Astrocyte (in vitro differentiated cells and primary cell): ENCODE measurements at regions not wholly inside any gene's neighbourhood (a gene's known extent, or its start where the extent isn't known, plus 50 kb on each side); places are given as distances from the start of the nearest gene placed in this dataset.
"Not testable (repeated sequence)": the region's sequence is repeated elsewhere in the genome, so short reads cannot be mapped to it uniquely, and the experiment has no call there.

Experiments
- DNase-seq: peaks from one replicate; pipeline ENCODE4 v3.0.0-alpha.2; 2010; ENCODE audit warnings: low read depth
- FAIRE-seq: peaks from 2 replicates; lab custom pipeline; 2011; peaks lifted over from hg19 to GRCh38; lab: Jason Lieb, UNC
- H2AFZ ChIP-seq: 2 replicates; pipeline ENCODE4 v1.6.0; 2012; ENCODE audit warnings: low read depth, low read length, inconsistent platforms
- H3K27ac ChIP-seq: 2 replicates; pipeline ENCODE4 v1.5.1; 2011; ENCODE audit warnings: low read depth, low read length, inconsistent platforms
- H3K27me3 ChIP-seq: 2 replicates; pipeline ENCODE4 v1.6.0; 2011; ENCODE audit warnings: low read length, inconsistent platforms; ENCODE audit not compliant: insufficient read depth
- H3K36me3 ChIP-seq: 2 replicates; pipeline ENCODE4 v1.5.1; 2011; ENCODE audit warnings: low read length, inconsistent platforms; ENCODE audit not compliant: insufficient read depth
- H3K4me1 ChIP-seq: 2 replicates; pipeline ENCODE4 v1.5.1; 2011; ENCODE audit warnings: low read length, inconsistent platforms; ENCODE audit not compliant: insufficient read depth
- H3K4me2 ChIP-seq: 2 replicates; pipeline ENCODE4 v1.6.0; 2012; ENCODE audit warnings: low read length, inconsistent platforms
- H3K4me3 ChIP-seq: 2 replicates; pipeline ENCODE4 v1.5.1; 2011; ENCODE audit warnings: low read depth, mild to moderate bottlenecking, low read length, inconsistent platforms; ENCODE audit not compliant: insufficient read depth
- H3K79me2 ChIP-seq: 2 replicates; pipeline ENCODE4 v1.6.0; 2012; ENCODE audit warnings: mild to moderate bottlenecking, low read length, inconsistent platforms; ENCODE audit not compliant: insufficient read depth
- H3K9ac ChIP-seq: 2 replicates; pipeline ENCODE4 v1.6.0; 2012; ENCODE audit warnings: mild to moderate bottlenecking, low read length, inconsistent platforms
- H3K9me3 ChIP-seq: 2 replicates; pipeline ENCODE4 v1.5.1; 2012; ENCODE audit warnings: low read depth, mild to moderate bottlenecking, low read length, inconsistent platforms; ENCODE audit not compliant: insufficient read depth
- H4K20me1 ChIP-seq: 2 replicates; pipeline ENCODE4 v1.6.0; 2012; ENCODE audit warnings: low read length, inconsistent platforms; ENCODE audit not compliant: insufficient read depth
- H3K27ac Mint-ChIP-seq: one replicate; pipeline ENCODE4 v1.8.0; 2021; ENCODE audit warnings: mild to moderate bottlenecking, mixed read lengths; ENCODE audit not compliant: unreplicated experiment
- H3K27me3 Mint-ChIP-seq: one replicate; pipeline ENCODE4 v1.8.0; 2021; ENCODE audit warnings: low read depth, mixed read lengths; ENCODE audit not compliant: unreplicated experiment
- H3K36me3 Mint-ChIP-seq: one replicate; pipeline ENCODE4 v1.8.0; 2021; ENCODE audit warnings: low read depth, mixed read lengths; ENCODE audit not compliant: unreplicated experiment
- H3K4me1 Mint-ChIP-seq: one replicate; pipeline ENCODE4 v1.8.0; 2021; ENCODE audit warnings: low read depth, mixed read lengths; ENCODE audit not compliant: unreplicated experiment
- H3K4me3 Mint-ChIP-seq: one replicate; pipeline ENCODE4 v1.8.0; 2021; ENCODE audit warnings: mild to moderate bottlenecking, moderate library complexity, mixed read lengths; ENCODE audit not compliant: unreplicated experiment
- H3K9me3 Mint-ChIP-seq: one replicate; pipeline ENCODE4 v1.8.0; 2021; ENCODE audit warnings: mild to moderate bottlenecking, mixed read lengths; ENCODE audit not compliant: unreplicated experiment
- CTCF ChIP-seq: IDR thresholded peaks from 2 replicates; pipeline ENCODE4 v1.5.1; 2011; ENCODE audit warnings: low read depth, mild to moderate bottlenecking, inconsistent platforms, low read length, moderate library complexity; ENCODE audit not compliant: insufficient read depth
- EZH2 ChIP-seq: IDR thresholded peaks from 2 replicates; pipeline ENCODE4 v1.6.1; 2012; ENCODE audit warnings: mild to moderate bottlenecking, low read length, inconsistent platforms; ENCODE audit not compliant: insufficient read depth

GRCh38 chr14:21791749-21792148 lies 118.1 kb upstream of the OR4E1 start:
- no peak overlapping the region for H3K4me2 ChIP-seq
- H3K36me3 ChIP-seq, result no peaks in the 10 kb centered on the region
- Mint-ChIP-seq H3K4me1 (peaks cover 10% of the 10 kb centered on the region), H3K27me3 (peaks cover 12% of the 10 kb centered on the region), H3K27ac (no peak overlapping the region), H3K4me3 (no peak overlapping the region), H3K9me3 (peaks cover 2% of the 10 kb centered on the region), H3K36me3 (no peaks in the 10 kb centered on the region)
- no peaks in the 10 kb centered on the region for H4K20me1 ChIP-seq
- H3K9me3 ChIP-seq, result no peaks in the 10 kb centered on the region
- no peaks in the 10 kb centered on the region for H3K79me2 ChIP-seq
- no peak for DNase-seq
- H2AFZ ChIP-seq, result no peak overlapping the region
- no peak for FAIRE-seq
- H3K27me3 ChIP-seq, result no peaks in the 10 kb centered on the region
- H3K27ac ChIP-seq, result no peak overlapping the region
- TF ChIP-seq CTCF, result no peak
- no peak for TF ChIP-seq EZH2
- no peaks in the 10 kb centered on the region for H3K4me1 ChIP-seq
- no peak overlapping the region for H3K9ac ChIP-seq
- no peak overlapping the region for H3K4me3 ChIP-seq

- H3K27me3 Mint-ChIP-seq, result peaks cover 12% of the 10 kb centered on the region
- H3K36me3 Mint-ChIP-seq, result not testable (repeated sequence)
Measured at GRCh38 chr14:21788687-21789086, 115.1 kb upstream of the OR4E1 start.

GRCh38 chr14:21787242-21787641 lies 113.6 kb upstream of the OR4E1 start:
- H3K36me3 ChIP-seq, H3K9me3 Mint-ChIP-seq, H3K27me3 ChIP-seq, H3K4me3 ChIP-seq, H3K79me2 ChIP-seq, H3K9me3 ChIP-seq, H3K27me3 Mint-ChIP-seq, H4K20me1 ChIP-seq, H3K36me3 Mint-ChIP-seq, H3K27ac Mint-ChIP-seq, H3K4me1 ChIP-seq, FAIRE-seq, H3K27ac ChIP-seq, DNase-seq, H3K4me1 Mint-ChIP-seq, H2AFZ ChIP-seq, H3K9ac ChIP-seq, H3K4me2 ChIP-seq, H3K4me3 Mint-ChIP-seq: not testable (repeated sequence)

More at GRCh38 chr14:21788687-21789086, 115.1 kb upstream of the OR4E1 start:
- not testable (repeated sequence) for H3K9me3 ChIP-seq, DNase-seq, FAIRE-seq, H3K9ac ChIP-seq, H3K4me1 ChIP-seq, H3K36me3 ChIP-seq, H3K4me3 ChIP-seq, H3K27ac ChIP-seq, H3K9me3 Mint-ChIP-seq, H3K27me3 ChIP-seq, H3K4me1 Mint-ChIP-seq, H4K20me1 ChIP-seq, H3K79me2 ChIP-seq, H3K27ac Mint-ChIP-seq, H3K4me3 Mint-ChIP-seq, H3K4me2 ChIP-seq, H2AFZ ChIP-seq

GRCh38 chr14:21781543-21781942 lies 107.9 kb upstream of the OR4E1 start:
- H3K27me3 ChIP-seq, result no peaks in the 10 kb centered on the region
- no peaks in the 10 kb centered on the region for H3K36me3 ChIP-seq
- H3K27me3 Mint-ChIP-seq, result no peaks in the 10 kb centered on the region
- TF ChIP-seq EZH2 (no peak), CTCF (no peak)
- H3K9me3 ChIP-seq, result peaks cover 4% of the 10 kb centered on the region
- H3K4me1 Mint-ChIP-seq, result peaks cover 6% of the 10 kb centered on the region
- no peak overlapping the region for H3K4me2 ChIP-seq
- no peak overlapping the region for H3K4me3 ChIP-seq
- FAIRE-seq (no peak), DNase-seq (no peak)
- no peak overlapping the region for H3K27ac ChIP-seq
- no peak overlapping the region for H3K27ac Mint-ChIP-seq
- no peak overlapping the region for H2AFZ ChIP-seq
- H3K79me2 ChIP-seq, result no peaks in the 10 kb centered on the region
- H3K4me1 ChIP-seq, result no peaks in the 10 kb centered on the region
- no peaks in the 10 kb centered on the region for H3K9me3 Mint-ChIP-seq
- H3K36me3 Mint-ChIP-seq, result no peaks in the 10 kb centered on the region
- H4K20me1 ChIP-seq, result no peaks in the 10 kb centered on the region
- no peak overlapping the region for H3K4me3 Mint-ChIP-seq
- H3K9ac ChIP-seq, result no peak overlapping the region
